Epithelial cell of proximal tubule (primary cell): ENCODE measurements at regions not wholly inside any gene's neighbourhood (a gene's known extent, or its start where the extent isn't known, plus 50 kb on each side); places are given as distances from the start of the nearest gene placed in this dataset.
A peak's percentile ranks its signal among the peaks of the same experiment; 100 is the strongest.

Experiments
- DNase-seq: peaks from one replicate; pipeline ENCODE4 v3.0.0-alpha.2; 2011; ENCODE audit warnings: low read depth
- H3K4me3 ChIP-seq: 2 replicates; pipeline ENCODE4 v1.5.1; 2011; ENCODE audit warnings: low read depth, mild to moderate bottlenecking, low read length
- CTCF ChIP-seq: conservative IDR thresholded peaks from 2 replicates; pipeline ENCODE4 v1.5.1; 2012; ENCODE audit warnings: low read depth, mild to moderate bottlenecking, low read length

DNA sequence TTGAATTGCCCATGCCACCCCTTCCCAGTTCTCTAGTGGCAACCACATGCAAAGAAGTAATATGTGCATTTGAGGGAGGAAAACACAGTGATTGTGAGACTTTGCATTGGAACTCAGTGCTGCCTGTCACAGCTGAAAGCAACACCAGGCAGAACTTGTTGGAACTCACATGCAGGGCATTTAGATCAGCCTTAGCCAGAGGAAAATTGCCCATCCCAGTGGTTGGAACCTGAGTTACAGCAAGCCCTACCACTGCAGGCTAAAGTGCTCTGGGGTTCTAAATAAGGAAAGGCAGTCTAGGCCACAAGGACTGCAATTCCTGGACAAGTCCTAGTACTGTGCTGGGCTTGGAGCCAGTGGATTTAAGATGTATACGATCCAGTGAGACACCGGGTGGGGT is 245.3 kb upstream of the UFL1 start:
- no peak for DNase-seq
- TF ChIP-seq CTCF, result no peak
- H3K4me3 ChIP-seq, result no peak overlapping the region

DNA sequence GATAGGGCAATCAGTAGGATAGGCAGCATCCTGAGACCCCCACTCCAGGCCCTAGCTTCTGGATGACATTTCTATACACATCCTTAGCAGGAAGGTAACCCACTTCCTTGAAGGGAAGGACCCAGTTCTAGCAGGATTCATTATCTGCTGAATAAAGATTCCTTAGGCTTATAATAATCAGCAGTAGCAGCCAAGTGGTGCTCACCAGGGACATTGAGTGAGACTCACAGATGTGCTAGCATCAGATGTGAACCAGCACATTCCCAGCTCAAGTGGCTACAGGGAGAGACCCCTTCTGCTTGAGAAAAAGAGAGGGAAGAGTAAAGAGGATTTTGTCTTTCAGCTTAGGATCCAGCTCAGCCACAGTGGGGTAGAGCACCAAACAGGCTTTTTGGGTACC is 244.8 kb upstream of the UFL1 start:
- no peak for TF ChIP-seq CTCF
- no peak overlapping the region for H3K4me3 ChIP-seq
- no peak for DNase-seq

- no peak for TF ChIP-seq CTCF
- H3K4me3 ChIP-seq, result no peak overlapping the region
- DNase-seq, result no peak
Measured at GRCh38 chr6:96279084-96279483, 242.5 kb upstream of the UFL1 start.

GRCh38 chr6:96286503-96286902 is 235.1 kb upstream of the UFL1 start:
- no peak for DNase-seq
- H3K4me3 ChIP-seq, result no peak overlapping the region
- TF ChIP-seq CTCF, result no peak

DNA sequence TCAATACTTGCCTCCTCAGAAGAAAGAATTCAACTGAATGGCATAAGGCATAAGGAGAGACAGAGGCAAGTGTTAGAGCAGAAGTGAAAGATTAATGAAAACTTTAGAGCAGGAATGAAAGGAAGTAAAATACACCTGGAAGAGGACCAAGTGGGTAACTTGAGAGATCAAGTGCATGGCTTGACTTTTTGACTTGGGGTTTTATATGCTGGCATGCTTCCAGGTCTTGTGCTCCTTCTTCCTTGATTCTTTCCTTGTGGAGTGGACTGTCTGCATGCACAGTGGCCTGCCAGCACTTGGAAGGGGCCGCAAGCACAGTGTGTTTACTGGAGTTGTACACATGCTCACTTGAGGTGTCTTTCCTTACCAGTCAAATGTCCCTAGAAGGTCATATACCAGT is 222.1 kb upstream of the UFL1 start:
- H3K4me3 ChIP-seq, result no peak overlapping the region
- TF ChIP-seq CTCF, result no peak
- peak; percentile 20 for DNase-seq

GRCh38 chr6:96301023-96301422 is 220.6 kb upstream of the UFL1 start:
- H3K4me3 ChIP-seq, result no peak overlapping the region
- peak; percentile 99 for DNase-seq
- peak; percentile 12 for TF ChIP-seq CTCF

DNA sequence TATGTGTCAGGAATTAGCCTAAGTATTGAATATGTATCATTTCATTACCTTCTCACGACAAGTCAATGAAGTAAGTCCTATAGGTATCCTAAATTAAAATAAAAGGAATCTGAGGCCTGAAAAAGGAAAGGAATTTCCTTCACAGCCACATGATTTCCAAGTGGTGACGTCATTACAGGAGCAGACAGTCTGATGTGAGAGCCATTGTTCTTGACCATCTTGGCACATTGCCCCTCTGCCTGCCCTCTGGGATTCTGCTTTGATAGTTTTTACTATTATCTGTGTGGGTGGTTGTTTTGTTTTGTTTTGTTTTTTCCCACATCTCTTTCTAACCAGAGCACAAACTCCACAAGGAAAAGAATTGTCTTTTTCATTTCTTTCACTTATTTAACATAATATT is 219.8 kb upstream of the UFL1 start:
- no peak overlapping the region for H3K4me3 ChIP-seq
- TF ChIP-seq CTCF, result no peak
- DNase-seq, result peak; percentile 74
